ENCODE measurements at regions not wholly inside any gene's neighbourhood (a gene's known extent, or its start where the extent isn't known, plus 50 kb on each side); places are given as distances from the start of the nearest gene placed in this dataset.

GRCh38 chr2:136373841-136374240 lies 255.9 kb upstream of the CXCR4 start:
- DNase-seq, result no peak

- no peak for DNase-seq
Observed at GRCh38 chr2:136373029-136373428, 255.1 kb upstream of the CXCR4 start.

- no peak for DNase-seq
Observed at GRCh38 chr2:136363900-136364299, 246.0 kb upstream of the CXCR4 start.

GRCh38 chr2:136363470-136363869 lies 245.5 kb upstream of the CXCR4 start:
- DNase-seq, result no peak

GRCh38 chr2:136362676-136363390 lies 244.9 kb upstream of the CXCR4 start:
- DNase-seq, result no peak

GRCh38 chr2:136361521-136361920 lies 243.6 kb upstream of the CXCR4 start:
- DNase-seq, result no peak

GRCh38 chr2:136360790-136361189 lies 242.8 kb upstream of the CXCR4 start:
- DNase-seq, result no peak

- no peak for DNase-seq
Observed at GRCh38 chr2:136359121-136359965, 241.4 kb upstream of the CXCR4 start.

- no peak for DNase-seq
Observed at GRCh38 chr2:136358576-136358975, 240.6 kb upstream of the CXCR4 start.

- no peak for DNase-seq
Observed at GRCh38 chr2:136357007-136357380, 239.0 kb upstream of the CXCR4 start.

GRCh38 chr2:136356125-136357006 lies 238.4 kb upstream of the CXCR4 start:
- DNase-seq, result no peak

- no peak for DNase-seq
Observed at GRCh38 chr2:136351684-136352083, 233.7 kb upstream of the CXCR4 start.

- DNase-seq, result no peak
Observed at GRCh38 chr2:136347981-136348380, 230.0 kb upstream of the CXCR4 start.

GRCh38 chr2:136344339-136344738 lies 226.4 kb upstream of the CXCR4 start:
- DNase-seq, result no peak

- DNase-seq, result no peak
Observed at GRCh38 chr2:136342138-136342537, 224.2 kb upstream of the CXCR4 start.

GRCh38 chr2:136334967-136335366 lies 217.0 kb upstream of the CXCR4 start:
- no peak for DNase-seq

GRCh38 chr2:136332436-136333095 lies 214.6 kb upstream of the CXCR4 start:
- no peak for DNase-seq

- DNase-seq, result no peak
Observed at GRCh38 chr2:136331226-136331625, 213.3 kb upstream of the CXCR4 start.

GRCh38 chr2:136328207-136328795 lies 210.4 kb upstream of the CXCR4 start:
- DNase-seq, result no peak

- no peak for DNase-seq
Observed at GRCh38 chr2:136327162-136327852, 209.4 kb upstream of the CXCR4 start.

- DNase-seq, result no peak
Observed at GRCh38 chr2:136325844-136326331, 207.9 kb upstream of the CXCR4 start.

Data from right kidney (tissue), 1 donor.